Body of pancreas (tissue), 4 donors: ENCODE measurements at regions not wholly inside any gene's neighbourhood (a gene's known extent, or its start where the extent isn't known, plus 50 kb on each side); places are given as distances from the start of the nearest gene placed in this dataset.

Experiments used
- ATAC-seq: fragments of 150-250 bp; one replicate; pipeline ENCODE4 v1.9.1; 2016
- DNase-seq, 4 donors: peaks; one replicate each; pipeline ENCODE4 v3.0.0-alpha.2; 2019
- H3K27ac ChIP-seq, 4 donors: fragments of 200-600 bp; sonication (generic); 1 replicate in 3 of 4; 2 replicates in 1 of 4; pipeline versions ENCODE4 v1.5.1 to v1.6.1; 2016 to 2019; ENCODE audit warnings: mild to moderate bottlenecking in 1 of 4, mixed read lengths in 1 of 4, moderate library complexity in 1 of 4
- H3K27me3 ChIP-seq, 2 donors: fragments of 200-600 bp; sonication (generic); one replicate each; pipeline ENCODE4 v1.6.0; 2016; ENCODE audit warnings: mild to moderate bottlenecking in 1 of 2
- H3K36me3 ChIP-seq, 2 donors: fragments of 200-600 bp; sonication (generic); replicated peaks in 1 of 2; 2 replicates each; pipeline ENCODE4 v1.5.1; 2016; ENCODE audit warnings: low read depth in 2 of 2; ENCODE audit not compliant: insufficient read depth in 1 of 2
- H3K4me1 ChIP-seq: fragments of 200-600 bp; sonication (generic); one replicate; pipeline ENCODE4 v1.6.0; 2016
- H3K4me3 ChIP-seq, 2 donors: fragments of 200-600 bp; sonication (generic); 1 replicate in 1 of 2; 2 replicates in 1 of 2; pipeline ENCODE4 v1.5.1; 2016 to 2019
- H3K9me3 ChIP-seq, 3 donors: fragments of 200-600 bp; sonication (generic); 1 replicate in 2 of 3; 2 replicates in 1 of 3; pipeline ENCODE4 v1.5.1; 2016
- CTCF ChIP-seq, 7 experiments: fragments of 450-650 bp in 4 of 7; fragments of 200-600 bp in 3 of 7; sonication (generic) in 3 of 7; IDR thresholded peaks; one replicate each; pipeline ENCODE4 v1.5.1; 2016 to 2019; ENCODE audit warnings: antibody characterized with exemption in 7 of 7
- POLR2A ChIP-seq, 3 donors: fragments of 450-650 bp; IDR thresholded peaks; one replicate each; pipeline ENCODE4 v1.6.1; 2016; ENCODE audit warnings: antibody characterized with exemption in 3 of 3, mild to moderate bottlenecking in 2 of 3
- WGBS, 2 donors: methylation state at CpG; one replicate each; pipeline ENCODE4 v1.1.5; 2017; 5-methylcytosine and 5-hydroxymethylcytosine counted together
- intact Hi-C: fragments of 100-400 bp; cut with DNase I; formaldehyde crosslinking; loops from one replicate; pipeline ENCODE4 v1.15.1; 2023

DNA sequence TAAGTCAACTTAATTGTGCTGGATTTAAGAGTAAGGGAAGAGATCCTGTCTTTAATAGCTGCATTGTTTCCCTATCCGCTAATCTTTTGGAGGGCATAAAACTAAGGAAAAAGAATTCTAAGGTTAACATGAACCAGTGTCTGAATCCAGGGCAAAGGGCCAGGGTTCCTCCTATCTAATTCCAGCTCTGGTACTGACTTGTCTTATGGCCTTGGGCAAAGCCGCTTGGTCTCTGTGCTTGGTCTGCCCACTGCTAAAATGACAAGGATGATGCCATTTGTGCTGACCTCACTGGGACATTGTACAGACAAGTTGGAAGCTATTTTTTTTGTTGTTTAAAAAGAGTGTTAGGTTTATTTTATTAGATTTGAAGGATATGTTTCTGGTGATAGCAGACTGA, 334.7 kb upstream of the PIK3R1 start:
- TF ChIP-seq CTCF (IDR thresholded peaks at IDR 0.05) (no peak), POLR2A (IDR thresholded peaks at IDR 0.05) (no peak)
- 78 to 83% methylated on average over 2 of the region's 2 CpGs for WGBS, 2 donors
- Histone ChIP-seq H3K9me3 (no peaks in the 10 kb centered on the region), H3K4me1 (no peaks in the 10 kb centered on the region), H3K4me3 (no peak overlapping the region), H3K27ac (no peak overlapping the region), H3K27me3 (no peaks in the 10 kb centered on the region), H3K36me3 (no peaks in the 10 kb centered on the region)
- ATAC-seq (no peak), DNase-seq (no peak)
- intact Hi-C loops: no loop called here

- Histone ChIP-seq H3K4me1 (no peaks in the 10 kb centered on the region), H3K27ac (peak overlapping the region in 1 of 4 donors; percentile 10), H3K4me3 (no peak overlapping the region), H3K27me3 (no peaks in the 10 kb centered on the region), H3K36me3 (no peaks in the 10 kb centered on the region), H3K9me3 (no peaks in the 10 kb centered on the region)
- DNase-seq (no peak), ATAC-seq (no peak)
- intact Hi-C loops: no loop called here
- TF ChIP-seq POLR2A (IDR thresholded peaks at IDR 0.05): no peak
- TF ChIP-seq CTCF (IDR thresholded peaks at IDR 0.05): no peak
- 66 to 81% methylated on average over 2 of the region's 2 CpGs for WGBS, 2 donors
These were observed 335.1 kb upstream of the PIK3R1 start for GRCh38 chr5:67880511-67880805.

DNA sequence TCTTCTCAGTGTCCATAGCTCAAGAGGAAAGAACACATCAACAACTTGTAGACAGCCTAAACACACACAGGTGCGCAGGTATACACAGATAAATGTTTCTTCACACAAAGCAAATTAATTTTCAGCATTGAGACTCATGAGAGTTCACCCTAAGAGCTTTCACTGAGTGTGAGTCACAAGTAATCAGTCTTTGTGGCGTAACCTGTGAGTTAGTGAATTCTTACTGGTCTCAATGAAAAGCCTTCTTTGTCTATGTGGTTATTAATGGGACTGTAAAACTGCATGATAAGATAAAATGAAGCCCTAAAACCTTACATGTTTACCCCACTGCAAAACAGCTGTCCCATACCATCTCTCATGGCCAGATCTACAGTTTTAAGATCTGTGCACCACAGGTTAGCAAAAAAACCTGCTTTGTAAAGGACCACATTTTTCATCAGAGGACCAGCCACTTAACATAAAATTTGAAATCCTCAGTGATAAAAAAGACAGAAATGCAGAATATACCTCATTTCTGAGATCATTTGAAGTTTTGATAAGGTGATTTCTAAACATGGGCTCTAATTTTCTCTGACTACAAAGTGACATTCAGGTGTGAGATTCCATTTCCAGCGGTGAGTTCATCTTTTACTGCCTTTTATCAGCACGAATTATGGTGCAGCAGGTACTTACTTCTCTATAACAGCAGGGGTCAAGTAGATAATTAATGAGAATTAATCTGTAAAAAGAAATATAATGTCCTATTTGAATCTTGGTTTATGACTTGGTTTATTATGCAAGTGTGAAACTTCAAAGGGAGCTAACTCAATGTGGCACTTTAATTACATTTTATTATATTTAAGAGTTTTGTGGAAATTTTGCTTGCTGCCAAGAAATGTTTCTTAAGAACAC, 335.7 kb upstream of the PIK3R1 start:
- Histone ChIP-seq H3K27me3 (no peaks in the 10 kb centered on the region), H3K36me3 (no peaks in the 10 kb centered on the region), H3K9me3 (no peaks in the 10 kb centered on the region), H3K4me1 (no peaks in the 10 kb centered on the region), H3K4me3 (no peak overlapping the region), H3K27ac (peak overlapping the region in 2 of 4 donors; percentile 10 to 30)
- intact Hi-C loops: no loop called here
- ATAC-seq (peak; percentile 45), DNase-seq (no peak)
- TF ChIP-seq POLR2A (IDR thresholded peaks at IDR 0.05) (no peak), CTCF (IDR thresholded peaks at IDR 0.05) (no peak)
- 48 to 63% methylated on average over 4 of the region's 4 CpGs for WGBS, 2 donors

DNA sequence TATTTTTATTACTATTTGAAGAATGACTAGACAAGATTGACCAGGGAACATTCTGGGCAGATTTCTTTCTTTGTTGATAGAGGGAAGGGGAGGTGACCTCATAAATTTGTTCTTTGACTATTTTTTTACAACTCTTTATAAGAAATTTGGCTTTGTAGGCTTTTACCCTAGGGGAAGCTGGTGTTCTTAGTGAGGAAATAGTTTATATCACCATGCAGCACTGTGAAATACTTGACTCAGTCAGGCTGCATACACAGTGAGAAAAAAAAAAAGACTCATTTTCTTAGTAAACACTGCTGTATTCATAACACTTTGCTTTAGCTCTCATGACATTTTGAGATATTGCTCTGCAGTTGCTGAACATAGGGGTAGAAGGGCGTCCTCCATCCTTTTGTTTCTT, 336.6 kb upstream of the PIK3R1 start:
- no peaks in the 10 kb centered on the region for H3K27me3 ChIP-seq
- peak; percentile 42 for ATAC-seq
- TF ChIP-seq CTCF (IDR thresholded peaks at IDR 0.05) (no peak), POLR2A (IDR thresholded peaks at IDR 0.05) (no peak)
- H3K4me3 ChIP-seq: no peak overlapping the region
- intact Hi-C loops: no loop called here
- no peaks in the 10 kb centered on the region for H3K9me3 ChIP-seq
- WGBS, 2 donors: 63 to 81% methylated on average over 1 of the region's 1 CpG
- peaks cover 3% of the 10 kb centered on the region for H3K4me1 ChIP-seq
- H3K36me3 ChIP-seq: no peaks in the 10 kb centered on the region
- H3K27ac ChIP-seq: peak overlapping the region in 1 of 4 donors; percentile 30
- DNase-seq: no peak

DNA sequence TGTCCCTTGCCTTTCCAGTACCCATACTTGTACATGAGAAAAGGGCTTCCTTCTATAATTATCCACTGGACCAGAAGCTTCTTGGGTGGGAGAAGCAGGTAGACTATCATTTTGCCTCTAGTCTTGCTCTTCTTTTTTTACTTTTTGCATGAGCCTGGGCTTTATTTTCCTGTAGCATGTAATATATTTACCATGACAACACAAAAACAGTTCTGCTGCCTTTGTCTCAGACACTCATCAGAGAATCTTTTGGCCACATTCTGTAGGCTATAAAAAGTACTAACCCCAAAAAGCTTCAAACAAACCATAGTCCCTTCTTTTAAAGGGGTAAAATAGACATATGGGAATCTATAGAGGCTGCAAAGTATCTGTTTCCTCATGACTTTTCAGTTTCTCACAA, 339.2 kb upstream of the PIK3R1 start:
- no peaks in the 10 kb centered on the region for H3K36me3 ChIP-seq
- no peaks in the 10 kb centered on the region for H3K9me3 ChIP-seq
- intact Hi-C loops: no loop called here
- no peak for ATAC-seq
- TF ChIP-seq POLR2A (IDR thresholded peaks at IDR 0.05) (no peak), CTCF (IDR thresholded peaks at IDR 0.05) (no peak)
- no peaks in the 10 kb centered on the region for H3K27me3 ChIP-seq
- H3K4me3 ChIP-seq: no peak overlapping the region
- no peak overlapping the region for H3K27ac ChIP-seq
- DNase-seq: no peak
- H3K4me1 ChIP-seq: peaks cover 7% of the 10 kb centered on the region
